A549 (cell line): ENCODE measurements at regions not wholly inside any gene's neighbourhood (a gene's known extent, or its start where the extent isn't known, plus 50 kb on each side); places are given as distances from the start of the nearest gene placed in this dataset.

Experiments used
- ATAC-seq, 2 experiments: fragments of 200-7000 bp in 1 of 2; fragments of >200 bp in 1 of 2; cut with Nextera tagmentation in 1 of 2; cut with Tn5 transposase in 1 of 2; 3 replicates each; pipeline versions ENCODE4 v1.8.0 to v1.9.1; 2018 to 2020; ENCODE audit warnings: mild to moderate bottlenecking in 1 of 2, moderate library complexity in 1 of 2
- CTCF ChIA-PET: fragments of 300-600 bp; sonication (Branson Sonifier 250); formaldehyde crosslinking; extraction: SDS; loops from one replicate; lab custom pipeline; 2021; ENCODE audit warnings: antibody characterized with exemption, inconsistent platforms; lab: Yijun Ruan, JAX
- POLR2A ChIA-PET: fragments of 350-600 bp; formaldehyde crosslinking; extraction: SDS; loops from one replicate; lab custom pipeline; 2021; ENCODE audit warnings: antibody characterized with exemption, inconsistent platforms; lab: Yijun Ruan, JAX
- DNase-seq, 2 experiments: peaks; one replicate each; pipeline versions ENCODE4 v3.0.0 to v3.0.0-alpha.2; 2011 to 2016; ENCODE audit warnings: low read depth in 1 of 2, low spot score in 1 of 2
- FAIRE-seq: peaks from 2 replicates; lab custom pipeline; 2011; peaks lifted over from hg19 to GRCh38; lab: Jason Lieb, UNC
- H3K27ac ChIP-seq, 2 experiments: fragments of >200 bp; sonication (Bioruptor Twin); formaldehyde crosslinking; 3 replicates each; pipeline ENCODE4 v1.5.1; 2016 to 2017
- H3K4me1 ChIP-seq: fragments of >200 bp; sonication (Bioruptor Twin); formaldehyde crosslinking; 3 replicates; pipeline ENCODE4 v1.6.1; 2016
- H3K4me2 ChIP-seq: fragments of >200 bp; sonication (Bioruptor Twin); formaldehyde crosslinking; 3 replicates; pipeline ENCODE4 v1.6.1; 2016
- H3K4me3 ChIP-seq: fragments of >200 bp; sonication (Bioruptor Twin); formaldehyde crosslinking; 3 replicates; pipeline ENCODE4 v1.5.1; 2016
- H3K9me3 ChIP-seq: fragments of >200 bp; sonication (Bioruptor Twin); formaldehyde crosslinking; 3 replicates; pipeline ENCODE4 v1.6.1; 2016
- CHD4 ChIP-seq: fragments of 200-600 bp; sonication (generic); IDR thresholded peaks from 2 replicates; pipeline ENCODE4 v1.6.1; 2016; ENCODE audit warnings: antibody characterized with exemption, mild to moderate bottlenecking, borderline replicate concordance
- JUNB ChIP-seq: fragments of >200 bp; sonication (Bioruptor Twin); formaldehyde crosslinking; IDR thresholded peaks from 2 replicates; pipeline ENCODE4 v1.6.1; 2016
- KDM1A ChIP-seq: fragments of 200-600 bp; sonication (generic); IDR thresholded peaks from 2 replicates; pipeline ENCODE4 v1.6.1; 2016; ENCODE audit warnings: low read depth, mild to moderate bottlenecking
- NR3C1 ChIP-seq: fragments of >200 bp; sonication (Bioruptor Twin); formaldehyde crosslinking; IDR thresholded peaks from 3 replicates; pipeline ENCODE4 v1.6.1; 2017
- PHF8 ChIP-seq: fragments of 200-600 bp; sonication (generic); IDR thresholded peaks from 2 replicates; pipeline ENCODE4 v1.6.1; 2016; ENCODE audit warnings: low read depth, mild to moderate bottlenecking, antibody characterized with exemption, moderate library complexity, borderline replicate concordance
- POLR2AphosphoS2 ChIP-seq: conservative IDR thresholded peaks from 2 replicates; pipeline ENCODE4 v1.6.1; 2012; ENCODE audit warnings: low read length, improper control_type of control experiment, inconsistent platforms
- RAD21 ChIP-seq, 2 experiments: fragments of >200 bp in 1 of 2; sonication (Bioruptor Twin) in 1 of 2; formaldehyde crosslinking in 1 of 2; IDR thresholded peaks in 1 of 2; conservative IDR thresholded peaks in 1 of 2; 2 replicates in 1 of 2; 3 replicates in 1 of 2; pipeline ENCODE4 v1.6.1; 2012 to 2018; ENCODE audit warnings: inconsistent platforms in 1 of 2
- RARB ChIP-seq: fragments of 250-450 bp; sonication (Bioruptor Pico); IDR thresholded peaks from 2 replicates; pipeline ENCODE4 v1.8.0; 2021; ENCODE audit warnings: mild to moderate bottlenecking, moderate library complexity
- RCOR1 ChIP-seq: fragments of 150-350 bp; IDR thresholded peaks from 2 replicates; pipeline ENCODE4 v1.6.1; 2014; ENCODE audit warnings: antibody characterized with exemption, low read length, low read depth
- RNF2 ChIP-seq: fragments of 200-600 bp; sonication (generic); IDR thresholded peaks from 2 replicates; pipeline ENCODE4 v1.6.1; 2016; ENCODE audit warnings: low read depth, mild to moderate bottlenecking, antibody characterized with exemption, moderate library complexity, borderline replicate concordance
- SMC3 ChIP-seq: fragments of >200 bp; sonication (Bioruptor Twin); formaldehyde crosslinking; IDR thresholded peaks from 3 replicates; pipeline ENCODE4 v1.6.1; 2018; ENCODE audit warnings: inconsistent platforms
- ZSCAN20 ChIP-seq: fragments of 250-450 bp; sonication (Bioruptor Pico); IDR thresholded peaks from 2 replicates; pipeline ENCODE4 v1.8.0; 2022; ENCODE audit warnings: mild to moderate bottlenecking, moderate library complexity
- WGBS: methylation state at CpG from one replicate; pipeline ENCODE4 v1.1.6; 2017; ENCODE audit errors: missing lambda C conversion rate; 5-methylcytosine and 5-hydroxymethylcytosine counted together
- TF ChIP-seq, protein P1 (sequence below): fragments of 450-650 bp; IDR thresholded peaks from 2 replicates; pipeline ENCODE4 v1.6.1; 2014; ENCODE audit warnings: antibody characterized with exemption
- TF ChIP-seq, protein P2 (sequence below): fragments of 150-350 bp; IDR thresholded peaks from 2 replicates; pipeline ENCODE4 v1.6.1; 2014; ENCODE audit warnings: low read depth, mild to moderate bottlenecking, low read length
- TF ChIP-seq, protein P3 (sequence below): fragments of 200-600 bp; sonication (generic); IDR thresholded peaks from 2 replicates; pipeline ENCODE4 v1.6.1; 2016; ENCODE audit warnings: antibody characterized with exemption, mild to moderate bottlenecking, moderate library complexity
- TF ChIP-seq, protein P4 (sequence below): fragments of >200 bp; sonication (Bioruptor Twin); formaldehyde crosslinking; IDR thresholded peaks from 3 replicates; pipeline ENCODE4 v1.6.1; 2016
- TF ChIP-seq, protein P5 (sequence below): fragments of >200 bp; sonication (Bioruptor Twin); formaldehyde crosslinking; IDR thresholded peaks from 2 replicates; pipeline ENCODE4 v1.6.1; 2016

DNA sequence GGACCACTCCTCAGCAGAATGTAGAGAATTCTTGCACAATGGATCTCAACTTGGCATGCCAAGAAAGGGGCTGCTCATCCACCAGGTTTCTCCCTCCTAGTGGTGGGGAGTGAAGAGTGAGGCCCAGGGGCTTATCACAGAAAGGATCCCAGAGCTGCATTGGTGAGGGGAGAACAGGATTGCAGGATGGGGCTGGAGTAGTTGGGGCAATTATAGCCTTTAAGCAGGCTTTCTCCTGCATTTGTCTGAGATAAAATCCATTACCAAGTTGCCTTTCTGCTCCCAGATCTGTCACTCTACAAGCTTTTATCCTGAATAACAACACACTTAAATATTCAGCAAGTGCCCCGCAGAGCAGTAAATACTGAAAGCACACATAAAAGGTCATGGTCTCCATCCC is 130.8 kb upstream of the CES5A start:
- POLR2A ChIA-PET, result no interaction called here
- 21% methylated on average over 1 of the region's 1 CpG for WGBS
- ATAC-seq, result no peak

DNA sequence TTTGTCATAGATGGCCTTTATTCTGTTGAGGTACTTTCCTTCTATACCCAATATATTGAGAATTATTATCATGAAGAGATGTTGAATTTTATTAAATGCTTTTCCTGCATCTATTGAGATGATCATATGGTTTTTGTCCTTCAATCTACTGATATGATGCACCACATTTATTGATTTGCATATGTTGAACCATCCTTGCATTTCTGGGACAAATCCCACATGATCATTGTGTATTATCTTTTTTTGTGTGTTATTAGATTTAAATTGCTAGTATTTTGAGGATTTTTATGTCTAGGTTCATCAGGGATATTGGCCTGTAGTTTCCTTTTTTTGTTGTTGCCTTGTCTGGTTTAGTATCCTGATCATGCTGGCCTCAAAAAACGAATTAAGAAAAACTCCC is 124.5 kb upstream of the CES5A start:
- Histone ChIP-seq H3K4me2 (no peak overlapping the region), H3K4me3 (no peak overlapping the region), H3K4me1 (no peaks in the 10 kb centered on the region), H3K27ac (no peak overlapping the region), H3K9me3 (no peaks in the 10 kb centered on the region)
- ATAC-seq (no peak), DNase-seq (no peak), FAIRE-seq (no peak)
- WGBS, result 2% methylated on average over 1 of the region's 1 CpG
- CTCF ChIA-PET, result no interaction called here
- POLR2A ChIA-PET, result no interaction called here
- TF ChIP-seq RARB, result no peak

More for the DNA sequence above, 130.8 kb upstream of the CES5A start:
- CTCF ChIA-PET, result interaction anchor here (1.7 kb wide), 1 partner anchor 62 kb away, joined by 8 read pairs; no protein-coding TSS in a partner anchor
- H3K27ac ChIP-seq, result no peak overlapping the region
- no peak for DNase-seq
- FAIRE-seq, result no peak
- H3K4me1 ChIP-seq, result no peaks in the 10 kb centered on the region
- H3K4me3 ChIP-seq, result no peak overlapping the region
- no peaks in the 10 kb centered on the region for H3K9me3 ChIP-seq
- TF ChIP-seq NR3C1 (no peak), RARB (no peak), RCOR1 (no peak), JUNB (no peak), SMC3 (no peak), KDM1A (no peak), RNF2 (no peak), RAD21 (conservative IDR thresholded peaks at IDR 0.05 in 1 of 2, IDR thresholded peaks at IDR 0.05 in 1 of 2) (no peak), POLR2AphosphoS2 (no peak), CHD4 (no peak)
- TF ChIP-seq, protein P1, sequence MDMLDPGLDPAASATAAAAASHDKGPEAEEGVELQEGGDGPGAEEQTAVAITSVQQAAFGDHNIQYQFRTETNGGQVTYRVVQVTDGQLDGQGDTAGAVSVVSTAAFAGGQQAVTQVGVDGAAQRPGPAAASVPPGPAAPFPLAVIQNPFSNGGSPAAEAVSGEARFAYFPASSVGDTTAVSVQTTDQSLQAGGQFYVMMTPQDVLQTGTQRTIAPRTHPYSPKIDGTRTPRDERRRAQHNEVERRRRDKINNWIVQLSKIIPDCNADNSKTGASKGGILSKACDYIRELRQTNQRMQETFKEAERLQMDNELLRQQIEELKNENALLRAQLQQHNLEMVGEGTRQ, result no peak
- TF ChIP-seq, protein P2, sequence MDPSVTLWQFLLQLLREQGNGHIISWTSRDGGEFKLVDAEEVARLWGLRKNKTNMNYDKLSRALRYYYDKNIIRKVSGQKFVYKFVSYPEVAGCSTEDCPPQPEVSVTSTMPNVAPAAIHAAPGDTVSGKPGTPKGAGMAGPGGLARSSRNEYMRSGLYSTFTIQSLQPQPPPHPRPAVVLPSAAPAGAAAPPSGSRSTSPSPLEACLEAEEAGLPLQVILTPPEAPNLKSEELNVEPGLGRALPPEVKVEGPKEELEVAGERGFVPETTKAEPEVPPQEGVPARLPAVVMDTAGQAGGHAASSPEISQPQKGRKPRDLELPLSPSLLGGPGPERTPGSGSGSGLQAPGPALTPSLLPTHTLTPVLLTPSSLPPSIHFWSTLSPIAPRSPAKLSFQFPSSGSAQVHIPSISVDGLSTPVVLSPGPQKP, result no peak
- TF ChIP-seq, protein P3, sequence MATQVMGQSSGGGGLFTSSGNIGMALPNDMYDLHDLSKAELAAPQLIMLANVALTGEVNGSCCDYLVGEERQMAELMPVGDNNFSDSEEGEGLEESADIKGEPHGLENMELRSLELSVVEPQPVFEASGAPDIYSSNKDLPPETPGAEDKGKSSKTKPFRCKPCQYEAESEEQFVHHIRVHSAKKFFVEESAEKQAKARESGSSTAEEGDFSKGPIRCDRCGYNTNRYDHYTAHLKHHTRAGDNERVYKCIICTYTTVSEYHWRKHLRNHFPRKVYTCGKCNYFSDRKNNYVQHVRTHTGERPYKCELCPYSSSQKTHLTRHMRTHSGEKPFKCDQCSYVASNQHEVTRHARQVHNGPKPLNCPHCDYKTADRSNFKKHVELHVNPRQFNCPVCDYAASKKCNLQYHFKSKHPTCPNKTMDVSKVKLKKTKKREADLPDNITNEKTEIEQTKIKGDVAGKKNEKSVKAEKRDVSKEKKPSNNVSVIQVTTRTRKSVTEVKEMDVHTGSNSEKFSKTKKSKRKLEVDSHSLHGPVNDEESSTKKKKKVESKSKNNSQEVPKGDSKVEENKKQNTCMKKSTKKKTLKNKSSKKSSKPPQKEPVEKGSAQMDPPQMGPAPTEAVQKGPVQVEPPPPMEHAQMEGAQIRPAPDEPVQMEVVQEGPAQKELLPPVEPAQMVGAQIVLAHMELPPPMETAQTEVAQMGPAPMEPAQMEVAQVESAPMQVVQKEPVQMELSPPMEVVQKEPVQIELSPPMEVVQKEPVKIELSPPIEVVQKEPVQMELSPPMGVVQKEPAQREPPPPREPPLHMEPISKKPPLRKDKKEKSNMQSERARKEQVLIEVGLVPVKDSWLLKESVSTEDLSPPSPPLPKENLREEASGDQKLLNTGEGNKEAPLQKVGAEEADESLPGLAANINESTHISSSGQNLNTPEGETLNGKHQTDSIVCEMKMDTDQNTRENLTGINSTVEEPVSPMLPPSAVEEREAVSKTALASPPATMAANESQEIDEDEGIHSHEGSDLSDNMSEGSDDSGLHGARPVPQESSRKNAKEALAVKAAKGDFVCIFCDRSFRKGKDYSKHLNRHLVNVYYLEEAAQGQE, result no peak
- TF ChIP-seq, protein P4, sequence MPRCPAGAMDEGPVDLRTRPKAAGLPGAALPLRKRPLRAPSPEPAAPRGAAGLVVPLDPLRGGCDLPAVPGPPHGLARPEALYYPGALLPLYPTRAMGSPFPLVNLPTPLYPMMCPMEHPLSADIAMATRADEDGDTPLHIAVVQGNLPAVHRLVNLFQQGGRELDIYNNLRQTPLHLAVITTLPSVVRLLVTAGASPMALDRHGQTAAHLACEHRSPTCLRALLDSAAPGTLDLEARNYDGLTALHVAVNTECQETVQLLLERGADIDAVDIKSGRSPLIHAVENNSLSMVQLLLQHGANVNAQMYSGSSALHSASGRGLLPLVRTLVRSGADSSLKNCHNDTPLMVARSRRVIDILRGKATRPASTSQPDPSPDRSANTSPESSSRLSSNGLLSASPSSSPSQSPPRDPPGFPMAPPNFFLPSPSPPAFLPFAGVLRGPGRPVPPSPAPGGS, result no peak
- TF ChIP-seq, protein P5, sequence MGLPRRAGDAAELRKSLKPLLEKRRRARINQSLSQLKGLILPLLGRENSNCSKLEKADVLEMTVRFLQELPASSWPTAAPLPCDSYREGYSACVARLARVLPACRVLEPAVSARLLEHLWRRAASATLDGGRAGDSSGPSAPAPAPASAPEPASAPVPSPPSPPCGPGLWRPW, result no peak
- H3K4me2 ChIP-seq, result no peak overlapping the region

DNA sequence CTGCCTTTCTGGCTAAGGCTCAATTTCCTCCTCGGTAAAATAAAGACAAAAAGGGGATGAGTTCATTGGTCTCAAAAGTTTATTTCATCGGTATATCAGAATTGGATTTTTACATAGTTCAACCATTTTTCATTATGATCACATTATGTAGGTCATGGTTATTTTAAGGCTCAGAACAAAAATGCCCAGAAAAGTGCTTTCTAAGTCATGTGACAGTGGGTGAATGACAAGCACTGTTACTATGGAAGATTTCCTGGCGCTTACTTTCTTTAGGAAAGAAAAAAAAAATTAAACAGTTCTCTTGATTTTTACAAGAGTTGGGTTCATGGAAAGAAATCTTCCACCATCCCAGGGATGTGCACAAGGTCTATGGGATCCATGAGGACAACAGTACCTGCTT is 117.9 kb upstream of the CES5A start:
- H3K4me1 ChIP-seq, result no peaks in the 10 kb centered on the region
- TF ChIP-seq PHF8, result no peak
- TF ChIP-seq ZSCAN20, result no peak
- ChIA-PET CTCF (no interaction called here), POLR2A (no interaction called here)
- no peak overlapping the region for H3K27ac ChIP-seq
- no peak for ATAC-seq
- DNase-seq, result no peak
- H3K4me2 ChIP-seq, result no peak overlapping the region
- no peak overlapping the region for H3K4me3 ChIP-seq
- 19% methylated on average over 3 of the region's 3 CpGs for WGBS
- FAIRE-seq, result no peak
- no peaks in the 10 kb centered on the region for H3K9me3 ChIP-seq
